Suprapubic skin (tissue), 3 donors: ENCODE measurements at regions not wholly inside any gene's neighbourhood (a gene's known extent, or its start where the extent isn't known, plus 50 kb on each side); places are given as distances from the start of the nearest gene placed in this dataset.

Source experiments
- POLR2A ChIP-seq, 2 donors: fragments of 450-650 bp; IDR thresholded peaks; one replicate each; pipeline ENCODE4 v1.6.1; 2017; ENCODE audit warnings: antibody characterized with exemption in 2 of 2, mild to moderate bottlenecking in 2 of 2, moderate library complexity in 2 of 2
- TF ChIP-seq, protein P1 (sequence below), 2 donors: fragments of 200-600 bp in 1 of 2; fragments of 450-650 bp in 1 of 2; sonication (generic) in 1 of 2; IDR thresholded peaks; one replicate each; pipeline ENCODE4 v1.5.1; 2016 to 2019; ENCODE audit warnings: antibody characterized with exemption in 2 of 2, mild to moderate bottlenecking in 1 of 2, moderate library complexity in 1 of 2

DNA sequence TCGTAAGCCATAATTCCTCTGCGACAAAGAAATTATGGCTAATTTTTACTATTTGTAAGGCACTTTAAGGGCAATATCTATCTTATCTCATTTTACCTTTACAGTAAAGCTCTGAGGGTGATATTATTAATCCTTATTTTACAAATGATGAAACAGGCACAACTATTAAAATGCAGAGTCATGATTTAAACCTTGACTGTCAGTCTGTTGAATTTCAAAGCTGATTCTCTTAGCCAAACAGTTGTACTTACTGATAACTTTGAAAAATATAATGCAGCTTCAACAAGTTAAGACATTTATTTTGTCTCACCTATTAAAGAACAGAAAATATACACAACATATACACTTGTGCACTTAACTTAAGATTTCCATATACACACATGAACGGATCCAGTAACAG, 88.2 kb downstream of the SMPDL3A start:
- no peak for TF ChIP-seq POLR2A (IDR thresholded peaks at IDR 0.05)
- TF ChIP-seq, protein P1, sequence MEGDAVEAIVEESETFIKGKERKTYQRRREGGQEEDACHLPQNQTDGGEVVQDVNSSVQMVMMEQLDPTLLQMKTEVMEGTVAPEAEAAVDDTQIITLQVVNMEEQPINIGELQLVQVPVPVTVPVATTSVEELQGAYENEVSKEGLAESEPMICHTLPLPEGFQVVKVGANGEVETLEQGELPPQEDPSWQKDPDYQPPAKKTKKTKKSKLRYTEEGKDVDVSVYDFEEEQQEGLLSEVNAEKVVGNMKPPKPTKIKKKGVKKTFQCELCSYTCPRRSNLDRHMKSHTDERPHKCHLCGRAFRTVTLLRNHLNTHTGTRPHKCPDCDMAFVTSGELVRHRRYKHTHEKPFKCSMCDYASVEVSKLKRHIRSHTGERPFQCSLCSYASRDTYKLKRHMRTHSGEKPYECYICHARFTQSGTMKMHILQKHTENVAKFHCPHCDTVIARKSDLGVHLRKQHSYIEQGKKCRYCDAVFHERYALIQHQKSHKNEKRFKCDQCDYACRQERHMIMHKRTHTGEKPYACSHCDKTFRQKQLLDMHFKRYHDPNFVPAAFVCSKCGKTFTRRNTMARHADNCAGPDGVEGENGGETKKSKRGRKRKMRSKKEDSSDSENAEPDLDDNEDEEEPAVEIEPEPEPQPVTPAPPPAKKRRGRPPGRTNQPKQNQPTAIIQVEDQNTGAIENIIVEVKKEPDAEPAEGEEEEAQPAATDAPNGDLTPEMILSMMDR (IDR thresholded peaks at IDR 0.05) = no peak
